Kidney capillary endothelial cell (primary cell): ENCODE measurements at regions not wholly inside any gene's neighbourhood (a gene's known extent, or its start where the extent isn't known, plus 50 kb on each side); places are given as distances from the start of the nearest gene placed in this dataset.

Experiments
- DNase-seq: peaks from one replicate; pipeline ENCODE4 v3.0.0-alpha.2; 2018; ENCODE audit warnings: low spot score

DNA sequence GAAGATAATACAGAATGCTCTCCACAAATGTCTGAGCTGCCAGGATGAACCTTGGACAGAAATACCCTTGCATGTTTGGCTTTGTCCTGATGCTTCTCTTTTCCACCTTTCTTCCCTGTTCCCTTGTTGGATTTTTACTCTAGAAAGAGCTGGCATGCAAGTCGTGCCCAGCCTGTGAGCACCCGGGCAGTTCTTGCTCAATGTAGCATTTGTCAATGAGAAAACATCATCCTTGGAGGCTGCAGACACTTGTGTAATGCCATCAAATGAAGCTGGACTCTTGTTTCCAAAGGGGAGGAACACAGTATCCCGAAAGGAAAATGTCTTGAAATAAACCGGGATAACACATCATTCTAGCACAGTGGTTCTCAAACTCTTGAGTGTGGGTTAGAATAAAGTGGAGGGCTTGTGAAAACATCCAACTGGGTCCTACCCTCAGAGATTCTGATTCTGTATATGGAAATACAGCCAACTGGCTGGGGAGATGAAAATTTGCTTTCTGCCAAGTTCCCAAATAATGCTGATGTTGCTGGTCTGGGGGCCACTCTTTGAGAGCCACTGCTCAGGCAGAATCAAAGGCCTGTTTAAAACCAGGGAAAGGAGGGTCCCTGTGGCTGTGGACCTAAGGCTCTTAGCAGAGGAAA lies 237.2 kb downstream of the SPATA18 start:
- no peak for DNase-seq

DNA sequence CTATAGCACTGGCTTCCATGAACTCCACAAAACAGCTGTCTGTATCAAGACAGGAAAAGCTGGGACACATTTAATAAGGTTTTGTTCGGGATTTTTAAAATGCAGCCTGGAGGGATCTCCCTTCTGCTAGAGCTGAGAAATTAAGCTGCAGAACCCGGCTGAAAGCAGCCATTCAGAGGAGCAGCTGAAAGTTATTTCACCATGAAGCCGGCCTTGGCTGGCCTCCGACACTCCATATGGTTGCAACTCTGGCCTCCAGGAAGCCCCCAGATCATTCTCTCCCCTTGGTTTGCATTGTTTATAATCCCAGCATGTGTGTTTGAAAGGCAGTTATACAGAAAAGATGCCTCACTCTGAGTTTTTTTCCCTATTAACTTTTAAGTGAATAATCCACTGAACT lies 239.4 kb downstream of the SPATA18 start:
- DNase-seq: no peak

GRCh38 chr4:52292245-52292644 lies 241.1 kb downstream of the SPATA18 start:
- DNase-seq: no peak

DNA sequence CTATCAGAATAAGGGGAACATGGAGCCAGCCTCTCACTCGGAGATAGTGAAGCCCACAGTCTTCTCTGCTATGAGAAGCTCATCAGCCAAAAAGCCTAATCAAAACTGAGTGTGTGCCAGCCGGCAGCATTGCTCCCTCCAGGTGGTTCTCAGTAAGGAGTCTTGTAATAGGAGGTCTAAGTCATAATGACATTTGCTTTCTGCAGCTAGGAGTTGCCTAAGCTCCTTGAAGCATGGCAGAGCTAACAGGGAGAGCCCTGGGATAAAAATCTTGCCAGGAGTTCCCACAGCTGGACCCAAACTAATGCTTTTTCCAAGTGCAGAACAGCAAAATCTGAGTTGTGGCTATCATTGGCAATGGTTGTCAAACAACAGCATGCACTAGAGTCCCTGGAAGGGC lies 245.2 kb downstream of the SPATA18 start:
- DNase-seq: no peak

GRCh38 chr4:52298444-52298843 lies 247.3 kb downstream of the SPATA18 start:
- DNase-seq: no peak

DNA sequence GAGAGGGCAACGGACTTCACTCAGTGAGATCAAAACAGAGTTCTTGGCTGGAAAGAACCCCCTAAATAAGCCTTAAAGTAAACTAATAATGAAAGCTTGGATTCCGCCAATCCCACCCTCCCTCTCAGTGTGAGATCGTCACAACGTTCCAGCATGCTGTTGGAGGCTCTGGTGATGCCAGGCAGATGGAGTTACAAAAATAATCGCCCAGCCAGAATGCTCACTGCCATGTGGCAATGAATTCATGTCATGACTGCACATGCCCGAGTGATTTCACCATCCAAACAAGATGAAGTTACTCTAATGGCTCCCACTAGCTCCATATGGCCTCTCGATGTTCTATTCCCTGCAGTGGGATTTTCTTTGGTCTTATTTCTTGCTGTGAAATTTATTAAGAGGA lies 248.0 kb downstream of the SPATA18 start:
- no peak for DNase-seq

DNA sequence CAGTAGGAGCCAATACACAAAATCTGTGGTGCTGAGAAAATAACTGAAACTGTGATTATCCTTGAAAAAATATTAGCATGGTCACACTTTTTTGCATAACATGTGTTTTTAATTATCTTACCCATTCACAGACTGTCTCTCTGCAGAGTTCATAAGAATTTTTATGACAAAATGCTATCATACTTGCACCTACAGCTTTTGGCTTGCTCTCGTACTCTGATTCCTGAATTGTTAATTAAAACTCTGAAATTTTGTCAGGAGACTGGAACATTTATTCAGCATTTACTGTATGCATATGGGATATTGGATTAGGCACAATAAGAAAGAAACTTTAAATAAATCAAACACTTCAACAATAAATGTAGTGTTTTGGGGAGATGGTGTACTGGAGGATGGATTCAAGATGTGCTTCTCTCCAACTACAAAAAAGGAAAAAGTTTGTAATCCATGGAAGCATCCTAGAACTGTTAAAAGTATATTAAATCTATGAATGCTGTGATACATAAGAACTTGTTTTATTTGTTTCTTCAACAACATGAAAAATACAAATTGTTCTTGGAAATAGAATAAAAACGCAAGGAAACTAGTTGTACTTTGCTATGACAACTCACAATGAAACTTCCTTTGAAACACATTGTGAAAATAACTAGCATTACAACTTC lies 260.5 kb downstream of the SPATA18 start:
- DNase-seq: no peak

- no peak for DNase-seq
These were observed 261.6 kb downstream of the SPATA18 start for GRCh38 chr4:52312722-52313121.

DNA sequence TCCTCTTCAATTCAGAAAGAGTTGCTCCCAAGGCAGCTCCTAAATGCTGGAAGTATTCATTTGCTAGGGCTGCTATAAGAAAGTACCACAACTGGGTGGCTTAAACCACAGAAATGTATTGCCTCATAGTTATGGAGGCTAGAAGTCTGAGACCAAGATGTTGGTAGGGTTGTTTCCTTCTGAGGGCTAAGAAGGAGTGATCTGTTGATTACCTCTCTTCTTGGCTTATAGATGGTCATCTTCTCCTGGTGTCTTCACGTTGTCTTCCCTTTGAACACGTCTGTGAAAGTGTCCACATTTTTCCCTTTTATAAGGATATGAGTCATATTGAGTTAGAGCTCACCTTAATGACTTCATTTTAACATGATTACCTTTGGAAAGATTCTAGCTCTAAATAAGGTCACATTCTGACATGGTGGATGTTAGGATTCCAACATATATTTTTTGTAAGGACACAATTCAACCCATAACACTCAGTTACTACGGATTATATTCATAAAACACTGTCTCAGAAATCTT lies 266.3 kb downstream of the SPATA18 start:
- DNase-seq: no peak

- no peak for DNase-seq
These were observed 266.9 kb downstream of the SPATA18 start for GRCh38 chr4:52317981-52318380.

DNA sequence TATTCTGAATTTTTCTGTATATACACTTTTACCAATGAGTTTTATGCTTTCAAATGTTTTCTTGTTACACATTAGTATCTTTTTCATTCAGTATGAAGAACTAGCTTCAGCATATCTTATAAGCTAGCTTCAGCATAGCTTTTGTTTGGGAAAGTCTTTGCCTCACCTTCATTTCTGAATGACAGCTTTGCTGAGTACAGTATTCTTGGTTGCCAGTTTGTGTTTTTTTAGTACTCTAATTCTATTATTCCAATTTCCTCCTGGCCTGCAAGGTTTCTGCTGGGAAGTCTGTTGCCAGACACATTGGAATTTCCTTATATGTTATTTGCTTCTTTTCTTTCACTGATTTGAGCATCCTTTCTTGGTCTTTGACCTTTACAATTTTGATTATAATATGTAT lies 278.8 kb downstream of the SPATA18 start:
- DNase-seq: no peak

DNA sequence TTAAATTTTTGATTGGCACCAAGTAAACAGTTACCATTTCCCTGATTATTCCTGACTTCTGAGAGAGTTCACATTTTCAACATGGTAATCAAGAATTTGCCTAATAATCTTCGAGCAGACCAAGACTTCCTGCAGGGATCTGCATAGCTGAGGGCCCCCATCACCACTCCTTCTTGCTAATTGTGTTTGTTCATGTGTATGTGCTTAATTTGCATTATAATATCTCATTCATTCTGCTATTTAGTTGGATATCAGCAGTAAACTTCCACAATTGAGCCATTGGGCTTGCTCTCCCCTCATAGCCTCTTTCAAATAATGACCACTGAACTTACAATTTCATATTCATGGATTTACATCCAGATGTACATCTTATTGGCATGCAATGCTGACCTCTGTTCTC lies 292.5 kb downstream of the SPATA18 start:
- DNase-seq: no peak

DNA sequence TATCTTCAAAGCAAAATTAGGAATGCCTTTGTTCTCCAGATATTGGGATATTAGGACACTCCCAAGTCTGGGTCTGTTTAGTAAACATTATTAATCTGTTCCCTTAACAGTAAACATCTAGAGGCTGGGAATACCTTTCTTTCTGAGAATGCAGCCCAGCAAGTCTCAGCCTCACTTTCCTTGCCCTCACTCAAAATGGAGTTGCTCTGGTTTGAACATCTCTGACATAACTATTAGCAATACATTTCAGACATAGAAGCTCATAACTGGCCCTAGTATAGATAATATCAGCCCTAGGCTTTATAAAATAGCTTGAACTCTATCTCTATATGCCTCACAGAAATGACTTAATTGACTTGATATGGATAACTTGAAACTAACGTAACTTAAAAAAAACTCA lies 299.8 kb downstream of the SPATA18 start:
- no peak for DNase-seq

DNA sequence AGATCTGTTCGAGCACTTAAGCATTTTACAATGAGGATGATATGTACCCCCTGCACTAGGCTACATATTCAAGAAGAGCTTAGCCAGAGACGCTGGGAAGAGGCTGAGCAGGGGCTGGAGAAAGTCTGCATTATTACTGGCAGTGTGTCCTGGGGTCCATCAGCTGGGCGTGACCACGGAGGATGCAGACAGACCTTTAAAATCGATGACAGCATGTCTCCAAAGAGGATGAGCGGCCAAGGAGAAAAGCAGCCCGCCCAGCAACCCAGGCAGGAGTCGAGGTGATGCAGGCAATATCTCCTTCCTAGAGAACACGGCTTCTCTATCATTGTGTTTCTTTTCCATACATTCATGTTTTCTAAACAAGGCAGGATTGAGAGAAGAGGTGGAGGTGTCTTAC lies 300.7 kb downstream of the USP46 start:
- no peak for DNase-seq

- no peak for DNase-seq
These were observed 300.2 kb downstream of the USP46 start for GRCh38 chr4:52358883-52359321.

GRCh38 chr4:52366191-52366590 lies 292.9 kb downstream of the USP46 start:
- DNase-seq: no peak

- DNase-seq: no peak
These were observed 292.5 kb downstream of the USP46 start for GRCh38 chr4:52366621-52367020.

DNA sequence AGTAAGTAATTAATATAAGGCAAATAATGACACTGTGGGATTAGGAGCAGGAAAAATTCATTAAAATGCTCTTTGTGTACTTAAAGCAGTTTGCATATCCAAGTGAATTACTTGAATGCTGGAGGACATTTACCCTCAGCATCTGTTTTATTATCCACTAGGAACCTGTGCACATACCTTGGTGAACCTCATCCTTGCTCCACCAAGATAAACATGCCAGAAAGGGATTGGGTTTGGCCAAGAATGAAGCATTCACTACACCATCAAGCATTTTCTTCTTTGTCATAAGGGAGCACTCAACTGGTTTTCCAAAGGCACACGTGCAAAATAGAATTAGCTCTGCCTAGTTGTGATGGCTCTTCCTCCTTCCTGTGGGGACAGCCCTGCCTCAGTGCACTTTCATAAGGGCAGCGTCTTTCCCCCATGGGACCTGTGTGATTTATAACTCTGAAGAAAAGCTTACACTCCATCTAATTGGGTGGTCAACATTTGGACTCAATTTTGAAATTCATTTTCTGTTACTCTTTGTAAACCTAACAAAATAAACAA lies 291.7 kb downstream of the USP46 start:
- DNase-seq: no peak

DNA sequence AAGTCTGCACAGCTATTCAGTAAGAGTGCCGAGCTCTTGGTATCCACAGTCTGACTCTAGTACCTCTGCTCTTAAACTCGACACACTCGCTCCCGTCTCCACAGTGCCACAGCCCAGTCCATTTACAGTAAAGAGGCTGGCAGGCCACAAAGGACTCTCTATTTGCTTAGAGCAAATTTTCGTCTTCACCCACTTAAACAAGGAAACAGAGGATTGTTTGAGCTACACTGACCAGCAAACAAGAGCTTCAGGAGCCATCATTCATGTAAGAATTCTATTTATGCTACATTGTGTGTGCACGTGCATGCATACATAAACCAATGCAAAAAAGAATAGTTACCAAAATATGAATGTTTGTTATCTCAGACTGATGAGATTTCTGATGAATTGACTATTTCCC lies 290.2 kb downstream of the USP46 start:
- no peak for DNase-seq

DNA sequence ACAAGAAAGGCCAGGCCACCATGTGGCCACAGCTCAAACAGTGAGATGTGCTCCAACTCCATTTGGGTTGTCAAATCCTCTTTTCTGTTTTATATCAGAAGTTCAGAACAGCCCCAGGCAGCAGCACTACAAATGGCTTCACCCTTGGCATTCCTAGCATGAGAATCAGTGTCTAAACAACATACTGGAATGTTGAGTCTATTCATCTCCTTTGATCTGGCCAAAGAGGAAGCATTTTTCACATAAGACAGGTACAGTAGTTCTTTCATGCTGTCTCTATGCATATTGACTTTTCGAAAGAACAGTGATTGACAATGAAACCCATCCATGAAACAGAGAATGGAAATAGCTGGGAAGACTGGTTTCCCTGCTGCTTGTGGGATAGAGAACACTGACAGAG lies 289.5 kb downstream of the USP46 start:
- DNase-seq: no peak

- DNase-seq: no peak
These were observed 288.5 kb downstream of the USP46 start for GRCh38 chr4:52370576-52370975.

- no peak for DNase-seq
These were observed 287.3 kb downstream of the USP46 start for GRCh38 chr4:52371841-52372240.

GRCh38 chr4:52372269-52372668 lies 286.8 kb downstream of the USP46 start:
- DNase-seq: no peak

DNA sequence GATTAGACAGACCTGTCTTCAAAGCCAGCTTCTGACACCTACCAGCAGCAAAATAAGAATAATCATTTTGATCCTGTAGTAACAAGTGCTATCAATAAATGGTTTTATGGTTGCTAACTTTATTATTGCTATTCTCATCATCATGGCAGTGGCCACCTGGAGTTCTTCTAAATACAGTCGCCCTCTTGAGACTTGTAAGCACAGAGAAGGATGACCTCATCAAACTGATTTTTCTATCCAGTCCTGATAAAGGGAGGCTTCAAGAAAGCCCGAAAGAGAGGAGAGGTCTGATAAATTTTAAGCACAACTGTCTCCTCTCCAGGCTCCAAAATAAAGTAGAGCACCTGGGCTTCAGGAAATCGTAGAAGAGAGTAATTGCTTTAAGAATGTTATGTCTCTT lies 286.4 kb downstream of the USP46 start:
- no peak for DNase-seq
